Prostate gland (tissue), 2 donors: ENCODE measurements at regions not wholly inside any gene's neighbourhood (a gene's known extent, or its start where the extent isn't known, plus 50 kb on each side); places are given as distances from the start of the nearest gene placed in this dataset.

Experiments used
- DNase-seq: peaks from one replicate; pipeline ENCODE4 v3.0.0-alpha.2; 2019; ENCODE audit warnings: low spot score
- H3K27ac ChIP-seq, 2 donors: fragments of 200-600 bp; sonication (generic); 2 replicates each; pipeline ENCODE4 v1.5.1; 2017 to 2019
- H3K27me3 ChIP-seq: fragments of 200-600 bp; sonication (generic); replicated peaks from 2 replicates; pipeline ENCODE4 v1.5.1; 2019; ENCODE audit not compliant: insufficient read depth
- H3K36me3 ChIP-seq, 2 donors: fragments of 200-600 bp; sonication (generic); 1 replicate in 1 of 2; 2 replicates in 1 of 2; pipeline versions ENCODE4 v1.5.1 to v1.8.1; 2017 to 2019
- H3K4me1 ChIP-seq: fragments of 200-600 bp; sonication (generic); replicated peaks from 2 replicates; pipeline ENCODE4 v1.5.1; 2019
- H3K4me3 ChIP-seq, 2 donors: fragments of 200-600 bp; sonication (generic); 2 replicates each; pipeline ENCODE4 v1.5.1; 2017 to 2019
- H3K9me3 ChIP-seq: fragments of 200-600 bp; sonication (generic); 2 replicates; pipeline ENCODE4 v1.5.1; 2017
- POLR2A ChIP-seq: fragments of 450-650 bp; IDR thresholded peaks from one replicate; pipeline ENCODE4 v1.6.1; 2016; ENCODE audit warnings: antibody characterized with exemption, mild to moderate bottlenecking
- POLR2AphosphoS5 ChIP-seq: sonication (generic); formaldehyde crosslinking; IDR thresholded peaks from one replicate; pipeline ENCODE4 v1.6.1; 2017; ENCODE audit warnings: antibody characterized with exemption
- WGBS: methylation state at CpG from one replicate; pipeline ENCODE4 v1.1.5; 2018; 5-methylcytosine and 5-hydroxymethylcytosine counted together
- intact Hi-C: fragments of 100-400 bp; cut with DNase I; formaldehyde crosslinking; loops from one replicate; pipeline ENCODE4 v1.14.2; 2022
- small RNA-seq, 2 donors: library from RNA; depleted of rRNA; stranded (forward); fragments of <200 nt; gene quantifications; one replicate each; pipeline ENCODE3, GENCODE V24; 2016
- TF ChIP-seq, protein P1 (sequence below), 4 experiments: fragments of 200-600 bp in 2 of 4; fragments of 450-650 bp in 2 of 4; sonication (generic) in 2 of 4; IDR thresholded peaks; 1 replicate in 3 of 4; 2 replicates in 1 of 4; pipeline ENCODE4 v1.5.1; 2016 to 2019; ENCODE audit warnings: antibody characterized with exemption in 4 of 4, mild to moderate bottlenecking in 2 of 4, moderate library complexity in 2 of 4

DNA sequence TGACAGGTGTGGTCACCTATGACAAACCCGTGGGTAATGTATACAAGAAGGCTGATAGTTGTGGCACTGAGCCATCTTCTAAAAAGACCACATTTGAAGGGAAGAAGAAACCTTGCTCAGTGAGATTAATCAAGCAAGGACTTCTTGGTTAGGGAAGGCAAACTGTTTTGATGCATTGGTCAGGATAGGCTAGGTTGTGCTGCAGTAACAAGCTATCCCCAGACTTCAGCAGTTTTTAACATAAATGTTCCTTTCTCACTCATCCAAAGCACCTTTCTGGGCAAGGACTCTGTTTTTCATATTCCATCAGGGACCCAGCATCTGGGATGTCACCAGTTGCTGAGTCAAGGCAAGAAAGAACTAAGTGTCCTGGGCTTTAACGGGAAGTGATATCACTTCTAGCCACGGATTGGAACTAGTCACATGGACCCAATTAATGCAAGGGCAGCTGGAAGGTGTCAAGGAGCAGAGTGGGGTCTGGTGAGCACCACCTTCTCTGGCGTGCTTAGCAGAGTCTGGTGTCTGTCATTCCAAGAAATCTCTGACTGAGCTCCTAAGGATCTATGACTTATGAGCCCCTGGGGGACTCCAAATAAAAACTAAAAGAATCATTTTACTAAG, 52.0 kb upstream of the CCL2 start:
- Histone ChIP-seq H3K27ac (no peak overlapping the region), H3K9me3 (no peaks in the 10 kb centered on the region), H3K36me3 (no peaks in the 10 kb centered on the region), H3K4me1 (no peaks in the 10 kb centered on the region), H3K4me3 (no peak overlapping the region), H3K27me3 (no peaks in the 10 kb centered on the region)
- intact Hi-C loops, result no loop called here
- no peak for DNase-seq
- TF ChIP-seq POLR2A, result no peak
- TF ChIP-seq, protein P1, sequence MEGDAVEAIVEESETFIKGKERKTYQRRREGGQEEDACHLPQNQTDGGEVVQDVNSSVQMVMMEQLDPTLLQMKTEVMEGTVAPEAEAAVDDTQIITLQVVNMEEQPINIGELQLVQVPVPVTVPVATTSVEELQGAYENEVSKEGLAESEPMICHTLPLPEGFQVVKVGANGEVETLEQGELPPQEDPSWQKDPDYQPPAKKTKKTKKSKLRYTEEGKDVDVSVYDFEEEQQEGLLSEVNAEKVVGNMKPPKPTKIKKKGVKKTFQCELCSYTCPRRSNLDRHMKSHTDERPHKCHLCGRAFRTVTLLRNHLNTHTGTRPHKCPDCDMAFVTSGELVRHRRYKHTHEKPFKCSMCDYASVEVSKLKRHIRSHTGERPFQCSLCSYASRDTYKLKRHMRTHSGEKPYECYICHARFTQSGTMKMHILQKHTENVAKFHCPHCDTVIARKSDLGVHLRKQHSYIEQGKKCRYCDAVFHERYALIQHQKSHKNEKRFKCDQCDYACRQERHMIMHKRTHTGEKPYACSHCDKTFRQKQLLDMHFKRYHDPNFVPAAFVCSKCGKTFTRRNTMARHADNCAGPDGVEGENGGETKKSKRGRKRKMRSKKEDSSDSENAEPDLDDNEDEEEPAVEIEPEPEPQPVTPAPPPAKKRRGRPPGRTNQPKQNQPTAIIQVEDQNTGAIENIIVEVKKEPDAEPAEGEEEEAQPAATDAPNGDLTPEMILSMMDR (IDR thresholded peaks at IDR 0.05), result no peak
- whole genome bisulfite sequencing, result 75% methylated on average over 4 of the region's 4 CpGs

DNA sequence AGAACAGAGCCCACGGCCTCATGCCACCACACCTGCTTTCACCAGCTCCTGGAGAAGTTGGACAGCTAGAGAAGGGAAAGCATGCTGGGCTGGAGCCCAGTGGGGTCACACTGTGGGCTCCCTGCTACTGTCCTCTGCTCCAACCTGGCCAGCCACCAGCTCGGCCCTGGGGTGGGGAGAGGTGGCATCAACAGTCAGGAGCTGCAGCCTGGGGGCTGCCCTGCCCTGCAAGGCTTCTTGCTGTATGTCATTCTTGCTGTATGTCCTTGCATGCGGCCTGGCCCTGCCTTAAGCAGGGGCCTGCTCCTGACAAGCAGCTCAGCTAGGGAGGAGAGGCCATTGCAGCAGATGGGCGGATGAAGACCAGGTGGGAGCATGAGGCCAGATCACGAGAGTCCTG, 50.7 kb upstream of the CCL2 start:
- WGBS, result 83% methylated on average over 5 of the region's 5 CpGs
- intact Hi-C loops, result no loop called here
- no peaks in the 10 kb centered on the region for H3K27me3 ChIP-seq
- H3K36me3 ChIP-seq, result no peaks in the 10 kb centered on the region
- no peak for DNase-seq
- TF ChIP-seq POLR2A (no peak), POLR2AphosphoS5 (no peak)
- TF ChIP-seq, protein P1 (IDR thresholded peaks at IDR 0.05), result no peak
- H3K4me1 ChIP-seq, result no peaks in the 10 kb centered on the region
- H3K4me3 ChIP-seq, result no peak overlapping the region
- no peak overlapping the region for H3K27ac ChIP-seq
- H3K9me3 ChIP-seq, result no peaks in the 10 kb centered on the region

Small RNA genes in the stretch of these regions (small RNA-seq; reads per million reads assigned to genes)
- gene RNA5SP438, result 0 reads per million in 2 donors
